ENCODE measurements at regions not wholly inside any gene's neighbourhood (a gene's known extent, or its start where the extent isn't known, plus 50 kb on each side); places are given as distances from the start of the nearest gene placed in this dataset.
A peak's percentile ranks its signal among the peaks of the same experiment; 100 is the strongest.

DNA sequence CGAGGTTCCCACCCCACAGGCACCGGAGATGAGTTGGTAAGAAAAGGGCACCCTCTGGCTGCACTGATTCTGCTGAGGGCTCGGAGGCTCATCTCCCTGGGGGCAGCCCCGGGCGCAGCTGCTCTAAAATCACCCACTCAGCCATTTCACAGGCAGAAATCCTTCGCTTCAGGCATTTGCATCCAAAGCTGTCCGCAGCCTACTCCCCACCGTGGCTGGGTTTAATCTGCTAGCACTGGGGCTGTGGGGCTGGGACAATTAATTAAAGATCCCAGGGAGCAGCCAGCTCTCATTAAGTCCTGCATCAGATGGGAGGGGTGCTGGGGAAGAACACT, 104.3 kb upstream of the PRR20G start:
- TF ChIP-seq POLR2A (IDR thresholded peaks at IDR 0.05), result no peak
- TF ChIP-seq, protein P1, sequence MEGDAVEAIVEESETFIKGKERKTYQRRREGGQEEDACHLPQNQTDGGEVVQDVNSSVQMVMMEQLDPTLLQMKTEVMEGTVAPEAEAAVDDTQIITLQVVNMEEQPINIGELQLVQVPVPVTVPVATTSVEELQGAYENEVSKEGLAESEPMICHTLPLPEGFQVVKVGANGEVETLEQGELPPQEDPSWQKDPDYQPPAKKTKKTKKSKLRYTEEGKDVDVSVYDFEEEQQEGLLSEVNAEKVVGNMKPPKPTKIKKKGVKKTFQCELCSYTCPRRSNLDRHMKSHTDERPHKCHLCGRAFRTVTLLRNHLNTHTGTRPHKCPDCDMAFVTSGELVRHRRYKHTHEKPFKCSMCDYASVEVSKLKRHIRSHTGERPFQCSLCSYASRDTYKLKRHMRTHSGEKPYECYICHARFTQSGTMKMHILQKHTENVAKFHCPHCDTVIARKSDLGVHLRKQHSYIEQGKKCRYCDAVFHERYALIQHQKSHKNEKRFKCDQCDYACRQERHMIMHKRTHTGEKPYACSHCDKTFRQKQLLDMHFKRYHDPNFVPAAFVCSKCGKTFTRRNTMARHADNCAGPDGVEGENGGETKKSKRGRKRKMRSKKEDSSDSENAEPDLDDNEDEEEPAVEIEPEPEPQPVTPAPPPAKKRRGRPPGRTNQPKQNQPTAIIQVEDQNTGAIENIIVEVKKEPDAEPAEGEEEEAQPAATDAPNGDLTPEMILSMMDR (IDR thresholded peaks at IDR 0.05), result no peak
- Histone ChIP-seq H3K27ac (no peak overlapping the region), H3K4me1 (no peaks in the 10 kb centered on the region), H3K36me3 (no peaks in the 10 kb centered on the region), H3K27me3 (peaks cover 0 to 62% (median 17%) of the 10 kb centered on the region in 9 donors), H3K4me3 (no peak overlapping the region), H3K9me3 (no peaks in the 10 kb centered on the region)
- 57 to 74% (median 63%) methylated on average over 6 to 8 of the region's 8 CpGs for WGBS, 4 donors
- intact Hi-C loops (cut with DNase I), result no loop called here
- DNase-seq (no peak), ATAC-seq (no peak)

DNA sequence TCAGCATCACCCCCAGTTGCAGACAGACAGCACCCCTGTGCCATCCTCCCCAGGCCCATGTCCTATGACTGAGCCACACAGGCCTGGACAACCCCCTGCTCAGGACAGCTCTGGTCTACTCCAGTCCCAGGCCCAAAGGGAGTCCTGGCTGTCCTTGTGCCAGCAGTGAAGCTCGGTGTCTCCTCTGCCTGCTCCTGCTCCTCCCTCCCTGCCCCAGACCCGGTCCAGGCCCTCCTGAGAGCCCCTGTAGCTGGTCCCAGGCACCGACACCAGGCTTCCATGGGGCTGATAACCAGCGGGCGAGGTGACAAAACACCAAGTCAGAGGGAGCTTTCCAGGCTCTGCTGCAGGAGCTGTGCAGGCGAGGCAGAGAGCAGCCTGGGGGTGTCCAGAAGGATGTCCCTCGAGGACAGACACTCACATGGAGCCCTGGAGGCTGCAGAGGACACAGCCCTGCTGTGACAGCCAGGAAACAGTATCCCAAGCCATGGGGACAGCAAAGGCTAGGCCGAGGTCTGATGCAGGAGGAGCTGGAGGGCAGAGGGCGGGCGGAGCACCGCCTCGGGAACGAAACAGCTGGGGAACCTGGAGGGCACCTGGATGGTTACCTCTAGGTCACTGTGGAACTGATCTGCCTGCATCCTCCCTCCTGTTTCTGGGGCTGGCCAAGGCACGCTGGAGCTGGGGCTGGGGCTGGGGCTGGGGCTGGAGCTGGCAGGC, 103.8 kb upstream of the PRR20G start:
- 56 to 64% (median 60%) methylated on average over 7 to 14 of the region's 14 CpGs for WGBS, 4 donors
- no peak overlapping the region for H3K4me3 ChIP-seq
- H3K9me3 ChIP-seq, result no peaks in the 10 kb centered on the region
- H3K36me3 ChIP-seq, result no peaks in the 10 kb centered on the region
- no peak overlapping the region for H3K27ac ChIP-seq
- peaks cover 0 to 60% (median 15%) of the 10 kb centered on the region in 9 donors for H3K27me3 ChIP-seq
- DNase-seq (no peak), ATAC-seq (no peak)
- no peaks in the 10 kb centered on the region for H3K4me1 ChIP-seq
- TF ChIP-seq POLR2A (IDR thresholded peaks at IDR 0.05), result no peak
- TF ChIP-seq, protein P1 (IDR thresholded peaks at IDR 0.05), result no peak
- intact Hi-C loops (cut with DNase I), result no loop called here

DNA sequence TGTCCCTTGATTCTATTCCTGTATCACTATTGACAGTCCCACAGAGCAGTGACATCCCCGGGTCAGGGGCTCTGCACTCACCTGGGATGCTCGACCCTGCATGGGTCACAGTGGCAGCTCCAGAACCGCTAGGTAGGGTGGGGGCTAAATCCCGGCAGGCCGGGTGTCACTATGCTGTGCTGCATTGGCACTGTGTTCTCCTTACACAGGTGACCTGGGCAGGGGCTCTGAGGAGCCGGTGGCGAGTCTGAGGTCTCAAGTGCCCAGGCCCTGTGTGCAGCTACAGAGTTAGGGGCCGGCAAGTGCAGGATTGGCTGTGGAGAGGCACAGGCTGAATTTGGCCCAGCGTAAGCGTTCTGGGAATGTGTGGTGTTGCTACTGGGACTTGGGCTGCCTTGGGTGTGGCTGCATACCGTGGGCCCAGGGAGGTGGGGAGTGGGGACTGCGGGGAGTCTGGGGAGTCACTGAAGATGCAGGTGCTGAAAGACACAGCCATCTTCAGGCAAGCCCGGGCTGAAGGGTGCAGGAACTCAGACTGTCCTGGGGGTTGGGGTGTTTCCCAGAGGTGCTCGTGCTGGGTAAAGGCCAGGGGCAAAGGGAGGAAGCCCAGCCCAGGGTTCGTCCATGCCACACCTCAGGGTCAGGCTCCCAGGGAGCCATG, 102.6 kb upstream of the PRR20G start:
- ATAC-seq (no peak), DNase-seq (peak in 1 of 5 donors; percentile 39)
- Histone ChIP-seq H3K27me3 (peaks cover 0 to 69% (median 14%) of the 10 kb centered on the region in 9 donors), H3K9me3 (no peaks in the 10 kb centered on the region), H3K4me1 (no peaks in the 10 kb centered on the region), H3K27ac (no peak overlapping the region), H3K4me3 (no peak overlapping the region), H3K36me3 (no peaks in the 10 kb centered on the region)
- 67 to 71% (median 68%) methylated on average over 8 to 15 of the region's 15 CpGs for WGBS, 4 donors
- intact Hi-C loops (cut with DNase I), result no loop called here
- TF ChIP-seq POLR2A (IDR thresholded peaks at IDR 0.05), result no peak
- TF ChIP-seq, protein P1 (IDR thresholded peaks at IDR 0.05), result no peak

DNA sequence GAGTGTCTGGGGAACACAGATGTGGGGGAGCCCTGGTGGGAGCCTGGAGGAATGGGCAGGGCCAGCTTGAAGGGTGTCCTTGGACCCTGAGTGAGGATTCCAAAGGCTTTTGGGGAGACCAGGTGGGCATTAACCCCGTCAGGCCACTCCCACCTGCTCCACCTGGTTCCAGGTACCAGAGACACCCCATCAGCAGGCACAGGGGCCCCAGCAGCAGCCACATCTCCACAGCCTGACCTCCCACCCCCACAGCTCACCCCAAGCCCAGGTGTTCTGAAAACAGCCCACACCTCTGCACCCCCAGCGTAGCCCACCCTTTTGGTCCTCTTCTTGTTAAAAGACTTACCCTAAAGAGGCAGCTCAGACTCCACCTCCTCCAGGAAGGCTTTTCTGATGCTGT, 102.1 kb upstream of the PRR20G start:
- H3K9me3 ChIP-seq, result no peaks in the 10 kb centered on the region
- WGBS, 4 donors, result 67 to 91% (median 87%) methylated on average over 2 of the region's 2 CpGs
- intact Hi-C loops (cut with DNase I), result no loop called here

More for the DNA sequence above, 102.1 kb upstream of the PRR20G start:
- no peak for TF ChIP-seq POLR2A (IDR thresholded peaks at IDR 0.05)
- TF ChIP-seq, protein P1 (IDR thresholded peaks at IDR 0.05), result no peak
- H3K27ac ChIP-seq, result no peak overlapping the region
- no peak overlapping the region for H3K4me3 ChIP-seq
- no peaks in the 10 kb centered on the region for H3K36me3 ChIP-seq
- H3K27me3 ChIP-seq, result peaks cover 0 to 69% (median 10%) of the 10 kb centered on the region in 9 donors
- no peak for DNase-seq
- H3K4me1 ChIP-seq, result no peaks in the 10 kb centered on the region
- no peak for ATAC-seq
